H1 (cell line): ENCODE measurements at regions not wholly inside any gene's neighbourhood (a gene's known extent, or its start where the extent isn't known, plus 50 kb on each side); places are given as distances from the start of the nearest gene placed in this dataset.

Experiments used
- JUND ChIP-seq: IDR thresholded peaks from 2 replicates; pipeline ENCODE4 v1.6.1; 2011; ENCODE audit warnings: mild to moderate bottlenecking, improper control_type of control experiment, low read length
- POU5F1 ChIP-seq: IDR thresholded peaks from 2 replicates; pipeline ENCODE4 v1.6.1; 2011; ENCODE audit warnings: low read depth, mild to moderate bottlenecking, low read length, moderate library complexity
- USF2 ChIP-seq: IDR thresholded peaks from 2 replicates; pipeline ENCODE4 v1.6.1; 2011; ENCODE audit warnings: low read length, improper control_type of control experiment

- TF ChIP-seq POU5F1 (no peak), JUND (no peak), USF2 (no peak)
Observed at GRCh38 chr6:4401408-4402368, 266.3 kb upstream of the ECI2 start (continued).
